ENCODE measurements at regions not wholly inside any gene's neighbourhood (a gene's known extent, or its start where the extent isn't known, plus 50 kb on each side); places are given as distances from the start of the nearest gene placed in this dataset.

GRCh38 chr13:90719461-90719860 lies 628.0 kb upstream of the MIR17HG start:
- no peaks in the 10 kb centered on the region for H3K4me1 ChIP-seq (ENCODE audit: control insufficient read depth, insufficient read depth, low read length)
- H3K27ac ChIP-seq (ENCODE audit: extremely low read depth, low read depth, low read length) = no peak overlapping the region
- CTCF ChIA-PET = no interaction called here
- POLR2A ChIA-PET = no interaction called here
- H3K4me3 ChIP-seq (ENCODE audit: low read depth, low read length) = no peak overlapping the region
- no peaks in the 10 kb centered on the region for H3K36me3 ChIP-seq (ENCODE audit: control insufficient read depth in 2 of 2, insufficient read depth in 1 of 2, low read length in 2 of 2)
- TF ChIP-seq ZNF211 (tag by site-specific recombination; IDR thresholded peaks at IDR 0.05; ENCODE audit: low read depth) (no peak), ZNF391 (tag by site-specific recombination; IDR thresholded peaks at IDR 0.05; ENCODE audit: borderline replicate concordance, low read depth) (no peak), ZNF223 (tag by site-specific recombination; IDR thresholded peaks at IDR 0.05) (no peak), ZBTB10 (tag by site-specific recombination; IDR thresholded peaks at IDR 0.05) (no peak), KLF7 (tag by site-specific recombination; IDR thresholded peaks at IDR 0.05; ENCODE audit: borderline replicate concordance) (no peak), ZNF341 (tag by site-specific recombination; IDR thresholded peaks at IDR 0.05; ENCODE audit: low read depth) (no peak)
- no peaks in the 10 kb centered on the region for H3K9me3 ChIP-seq (ENCODE audit: control insufficient read depth, insufficient read depth, low read depth, low read length)

GRCh38 chr13:90721937-90722336 lies 625.5 kb upstream of the MIR17HG start:
- TF ChIP-seq ZXDB (tag by site-specific recombination; IDR thresholded peaks at IDR 0.05) (no peak), ZNF626 (tag by site-specific recombination; IDR thresholded peaks at IDR 0.05) (no peak), ZNF184 (tag by site-specific recombination; IDR thresholded peaks at IDR 0.05) (no peak), ELK4 (IDR thresholded peaks at IDR 0.05; ENCODE audit: borderline replicate concordance, low read depth, low read length) (no peak), ZNF76 (tag by site-specific recombination; IDR thresholded peaks at IDR 0.05; ENCODE audit: borderline replicate concordance, low read depth) (no peak), ZNF514 (tag by site-specific recombination; IDR thresholded peaks at IDR 0.05) (no peak), ZNF513 (tag by site-specific recombination; IDR thresholded peaks at IDR 0.05) (no peak), ZNF555 (tag by site-specific recombination; conservative IDR thresholded peaks at IDR 0.05) (no peak), ZNF629 (tag by site-specific recombination; IDR thresholded peaks at IDR 0.05) (no peak), OSR2 (tag by site-specific recombination; IDR thresholded peaks at IDR 0.05) (no peak), WT1 (tag by site-specific recombination; IDR thresholded peaks at IDR 0.05) (no peak), ZNF776 (tag by site-specific recombination; IDR thresholded peaks at IDR 0.05; ENCODE audit: borderline replicate concordance) (no peak)
- ChIA-PET CTCF (no interaction called here), POLR2A (no interaction called here)
- no peak overlapping the region for H3K4me3 ChIP-seq (ENCODE audit: low read depth, low read length)
- no peaks in the 10 kb centered on the region for H3K9me3 ChIP-seq (ENCODE audit: control insufficient read depth, insufficient read depth, low read depth, low read length)
- no peaks in the 10 kb centered on the region for H3K4me1 ChIP-seq (ENCODE audit: control insufficient read depth, insufficient read depth, low read length)
- H3K36me3 ChIP-seq (ENCODE audit: control insufficient read depth in 2 of 2, insufficient read depth in 1 of 2, low read length in 2 of 2) = no peaks in the 10 kb centered on the region
- no peak overlapping the region for H3K27ac ChIP-seq (ENCODE audit: extremely low read depth, low read depth, low read length)

- ChIA-PET POLR2A (no interaction called here), CTCF (interaction anchor here (0.7 kb wide), 1 partner anchor 44 kb away, joined by 3 read pairs; no protein-coding TSS in a partner anchor)
- H3K9me3 ChIP-seq (ENCODE audit: control insufficient read depth, insufficient read depth, low read depth, low read length) = no peaks in the 10 kb centered on the region
- no peaks in the 10 kb centered on the region for H3K36me3 ChIP-seq (ENCODE audit: control insufficient read depth in 2 of 2, insufficient read depth in 1 of 2, low read length in 2 of 2)
- no peaks in the 10 kb centered on the region for H3K4me1 ChIP-seq (ENCODE audit: control insufficient read depth, insufficient read depth, low read length)
- no peak overlapping the region for H3K4me3 ChIP-seq (ENCODE audit: low read depth, low read length)
- H3K27ac ChIP-seq (ENCODE audit: extremely low read depth, low read depth, low read length) = no peak overlapping the region
- TF ChIP-seq ZSCAN23 (tag by site-specific recombination; IDR thresholded peaks at IDR 0.05) = no peak
- no peak for TF ChIP-seq PRDM6 (tag by site-specific recombination; IDR thresholded peaks at IDR 0.05)
- TF ChIP-seq INSM2 (tag by site-specific recombination; IDR thresholded peaks at IDR 0.05) = no peak
- TF ChIP-seq ZBTB20 (tag by site-specific recombination; IDR thresholded peaks at IDR 0.05) = no peak
- no peak for TF ChIP-seq MYNN (tag by site-specific recombination; IDR thresholded peaks at IDR 0.05; ENCODE audit: borderline replicate concordance)
- TF ChIP-seq ZNF175 (tag by site-specific recombination; IDR thresholded peaks at IDR 0.05) = no peak
Measured at GRCh38 chr13:90723381-90723780, 624.1 kb upstream of the MIR17HG start.

All from HEK293 (cell line).